K562 (cell line): ENCODE measurements at regions not wholly inside any gene's neighbourhood (a gene's known extent, or its start where the extent isn't known, plus 50 kb on each side); places are given as distances from the start of the nearest gene placed in this dataset.
A peak's percentile ranks its signal among the peaks of the same experiment; 100 is the strongest.
"Not testable (repeated sequence)": the region's sequence is repeated elsewhere in the genome, so short reads cannot be mapped to it uniquely, and the experiment has no call there.

Experiments
- ATAC-seq: fragments of 200-7000 bp; cut with Tn5 transposase; 3 replicates; pipeline ENCODE4 v1.9.1; 2020; ENCODE audit warnings: moderate library complexity
- BruUV-seq: library from RNA; stranded (reverse); fragments of 400-500 nt; replicated peaks from 2 replicates; lab custom pipeline; 2021; lab: Mats Ljungman, UMichigan
- CTCF ChIA-PET: fragments of 300-600 bp; formaldehyde crosslinking; extraction: SDS; loops from one replicate; lab custom pipeline; 2021; ENCODE audit warnings: low intra/inter-chr PET ratio; lab: Yijun Ruan, JAX
- POLR2A ChIA-PET: fragments of 300-600, 350-650 bp; sonication (Branson Sonifier 250); formaldehyde crosslinking; extraction: SDS; loops from one replicate; lab custom pipeline; 2021; ENCODE audit warnings: antibody characterized with exemption, inconsistent platforms; lab: Yijun Ruan, JAX
- DNase-seq, 4 experiments: peaks; one replicate each; pipeline versions ENCODE4 v3.0.0 to v3.0.0-alpha.2; 2011 to 2018; ENCODE audit warnings: low spot score in 3 of 4, mixed read lengths in 3 of 4; ENCODE audit errors: extremely low read depth in 1 of 4
- FAIRE-seq: peaks from 2 replicates; lab custom pipeline; 2011; peaks lifted over from hg19 to GRCh38; lab: Jason Lieb, UNC
- H2AFZ ChIP-seq: 2 replicates; pipeline ENCODE4 v1.6.0; 2011; ENCODE audit warnings: low read depth, low read length, control low read depth, inconsistent platforms
- H3K27ac ChIP-seq: fragments of 200-600 bp; 3 replicates; pipeline ENCODE4 v1.8.0; 2011; ENCODE audit warnings: low read depth, mild to moderate bottlenecking, control low read depth, inconsistent platforms, low read length, moderate library complexity, mixed read lengths; ENCODE audit errors: extremely low read depth
- H3K27me3 ChIP-seq, 2 experiments: fragments of 300-600 bp in 1 of 2; 2 replicates in 1 of 2; 3 replicates in 1 of 2; pipeline versions ENCODE4 v1.6.0 to v1.8.0; 2011; ENCODE audit warnings: inconsistent platforms in 2 of 2, low read length in 2 of 2, mild to moderate bottlenecking in 1 of 2, mixed read lengths in 1 of 2, moderate library complexity in 1 of 2; ENCODE audit not compliant: control insufficient read depth in 2 of 2, insufficient read depth in 2 of 2
- H3K36me3 ChIP-seq: fragments of 300-600 bp; 3 replicates; pipeline ENCODE4 v1.8.0; 2011; ENCODE audit warnings: mild to moderate bottlenecking, low read length, inconsistent platforms; ENCODE audit not compliant: control insufficient read depth, insufficient read depth
- H3K4me1 ChIP-seq, 2 experiments: fragments of 200-600 bp in 1 of 2; replicated peaks in 1 of 2; 2 replicates in 1 of 2; 3 replicates in 1 of 2; pipeline versions ENCODE4 v1.5.1 to v1.8.0; 2011; ENCODE audit warnings: inconsistent platforms in 2 of 2, low read length in 2 of 2, mild to moderate bottlenecking in 1 of 2, mixed read lengths in 1 of 2, moderate library complexity in 1 of 2; ENCODE audit not compliant: control insufficient read depth in 2 of 2, insufficient read depth in 2 of 2
- H3K4me2 ChIP-seq: 2 replicates; pipeline ENCODE4 v1.6.1; 2011; ENCODE audit warnings: low read length, control low read depth, inconsistent platforms, mixed read lengths; ENCODE audit not compliant: insufficient read depth
- H3K4me3 ChIP-seq: fragments of 200-600 bp; sonication (generic), shearing (Covaris generic); 2 replicates; pipeline ENCODE4 v1.5.1; 2016; ENCODE audit warnings: control low read depth, inconsistent platforms
- H3K79me2 ChIP-seq: fragments of 200-600 bp; 3 replicates; pipeline ENCODE4 v1.8.0; 2011; ENCODE audit warnings: low read length, inconsistent platforms; ENCODE audit not compliant: control insufficient read depth, insufficient read depth
- H3K9ac ChIP-seq, 2 experiments: 2 replicates each; pipeline versions ENCODE4 v1.6.0 to v1.6.1; 2011; ENCODE audit warnings: low read depth in 2 of 2, low read length in 2 of 2, control low read depth in 1 of 2, inconsistent platforms in 1 of 2, mild to moderate bottlenecking in 1 of 2, mixed read lengths in 1 of 2; ENCODE audit not compliant: insufficient read depth in 1 of 2
- H3K9me1 ChIP-seq: one replicate; pipeline ENCODE4 v1.6.0; 2011; ENCODE audit warnings: inconsistent platforms, mild to moderate bottlenecking, low read length, moderate library complexity; ENCODE audit not compliant: control insufficient read depth, insufficient read depth
- H3K9me3 ChIP-seq: replicated peaks from 2 replicates; pipeline ENCODE4 v1.5.1; 2011; ENCODE audit warnings: low read depth, low read length, inconsistent platforms; ENCODE audit not compliant: control insufficient read depth, insufficient read depth
- H4K20me1 ChIP-seq: replicated peaks from 2 replicates; pipeline ENCODE4 v1.6.1; 2011; ENCODE audit warnings: low read length, inconsistent platforms, mixed read lengths; ENCODE audit not compliant: control insufficient read depth, insufficient read depth
- WGBS: fragments of 100-300 bp; shearing (Covaris generic); methylation state at CpG from one replicate; pipeline ENCODE4 v1.1.6; 2016; ENCODE audit warnings: low coverage, mixed read lengths; ENCODE audit not compliant: insufficient coverage; ENCODE audit errors: missing lambda C conversion rate; 5-methylcytosine and 5-hydroxymethylcytosine counted together
- in situ Hi-C: fragments of 300-500 bp; cut with MboI; formaldehyde crosslinking; loops from 4 replicates; pipeline ENCODE4 v1.15.0; 2018; ENCODE audit warnings: inconsistent platforms, mixed read lengths
- intact Hi-C: fragments of 100-400 bp; cut with micrococcal nuclease; formaldehyde crosslinking; loops from 2 replicates; pipeline ENCODE4 v1.14.2; 2022

GRCh38 chr2:111339476-111339875, 218.8 kb downstream of the BCL2L11 start:
- in situ Hi-C loops, H3K36me3 ChIP-seq, H3K4me2 ChIP-seq, DNase-seq, H4K20me1 ChIP-seq, H3K27ac ChIP-seq, H3K4me1 ChIP-seq, H2AFZ ChIP-seq, H3K27me3 ChIP-seq, H3K79me2 ChIP-seq, BruUV-seq, CTCF ChIA-PET, POLR2A ChIA-PET, H3K9ac ChIP-seq, intact Hi-C loops, H3K4me3 ChIP-seq, H3K9me1 ChIP-seq, ATAC-seq, H3K9me3 ChIP-seq, FAIRE-seq: not testable (repeated sequence)
- WGBS = no CpG with 5 or more reads among the region's 1 CpG

GRCh38 chr2:111344590-111344989, 223.9 kb downstream of the BCL2L11 start:
- H3K9me1 ChIP-seq, H4K20me1 ChIP-seq, H3K4me2 ChIP-seq, H3K36me3 ChIP-seq, intact Hi-C loops, H3K9me3 ChIP-seq, FAIRE-seq, BruUV-seq, H3K4me1 ChIP-seq, H3K27ac ChIP-seq, H3K4me3 ChIP-seq, H2AFZ ChIP-seq, in situ Hi-C loops, H3K27me3 ChIP-seq, DNase-seq, H3K9ac ChIP-seq, POLR2A ChIA-PET, CTCF ChIA-PET, ATAC-seq, H3K79me2 ChIP-seq: not testable (repeated sequence)
- 10% methylated on average over 1 of the region's 2 CpGs for WGBS

- ATAC-seq, H3K36me3 ChIP-seq, H3K4me3 ChIP-seq, intact Hi-C loops, H3K4me1 ChIP-seq, DNase-seq, H3K27me3 ChIP-seq, H3K9ac ChIP-seq, H2AFZ ChIP-seq, H3K9me3 ChIP-seq, H3K79me2 ChIP-seq, FAIRE-seq, H3K4me2 ChIP-seq, H4K20me1 ChIP-seq, CTCF ChIA-PET, POLR2A ChIA-PET, in situ Hi-C loops, H3K9me1 ChIP-seq: not testable (repeated sequence)
- WGBS = 39% methylated on average over 1 of the region's 3 CpGs
- TSS peak; percentile 48 for BruUV-seq
- H3K27ac ChIP-seq = peak overlapping the region; percentile 59; the same call in 1 of the 3 replicates
Measured at GRCh38 chr2:111345439-111345838, 224.7 kb downstream of the BCL2L11 start.
